ENCODE measurements at regions not wholly inside any gene's neighbourhood (a gene's known extent, or its start where the extent isn't known, plus 50 kb on each side); places are given as distances from the start of the nearest gene placed in this dataset.

DNA sequence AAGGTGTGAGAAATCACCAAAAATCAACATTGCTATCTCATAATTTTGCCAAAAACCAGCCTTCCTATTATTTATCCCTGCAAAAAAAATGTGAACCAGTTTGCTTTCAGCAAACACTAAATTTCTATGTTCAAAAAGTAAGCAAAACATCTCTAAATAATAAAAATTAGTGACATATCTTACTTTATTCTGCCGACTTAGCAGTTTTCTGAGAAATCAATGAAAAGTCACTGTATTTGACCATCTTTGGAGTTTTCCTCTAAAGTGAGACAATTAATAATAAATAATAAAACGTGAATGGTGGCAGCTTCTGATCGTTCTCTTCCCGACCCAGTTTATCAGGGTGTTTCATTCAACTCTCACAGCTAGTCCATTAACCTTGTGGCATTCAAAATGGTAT is 158.6 kb upstream of the TARS1 start:
- TF ChIP-seq POLR2AphosphoS5 (IDR thresholded peaks at IDR 0.05; ENCODE audit: low read depth) (no peak), JUNB (IDR thresholded peaks at IDR 0.05; ENCODE audit: unreplicated experiment) (no peak), EZH2phosphoT487 (IDR thresholded peaks at IDR 0.05; ENCODE audit: unreplicated experiment) (no peak)
- TF ChIP-seq, protein P1, sequence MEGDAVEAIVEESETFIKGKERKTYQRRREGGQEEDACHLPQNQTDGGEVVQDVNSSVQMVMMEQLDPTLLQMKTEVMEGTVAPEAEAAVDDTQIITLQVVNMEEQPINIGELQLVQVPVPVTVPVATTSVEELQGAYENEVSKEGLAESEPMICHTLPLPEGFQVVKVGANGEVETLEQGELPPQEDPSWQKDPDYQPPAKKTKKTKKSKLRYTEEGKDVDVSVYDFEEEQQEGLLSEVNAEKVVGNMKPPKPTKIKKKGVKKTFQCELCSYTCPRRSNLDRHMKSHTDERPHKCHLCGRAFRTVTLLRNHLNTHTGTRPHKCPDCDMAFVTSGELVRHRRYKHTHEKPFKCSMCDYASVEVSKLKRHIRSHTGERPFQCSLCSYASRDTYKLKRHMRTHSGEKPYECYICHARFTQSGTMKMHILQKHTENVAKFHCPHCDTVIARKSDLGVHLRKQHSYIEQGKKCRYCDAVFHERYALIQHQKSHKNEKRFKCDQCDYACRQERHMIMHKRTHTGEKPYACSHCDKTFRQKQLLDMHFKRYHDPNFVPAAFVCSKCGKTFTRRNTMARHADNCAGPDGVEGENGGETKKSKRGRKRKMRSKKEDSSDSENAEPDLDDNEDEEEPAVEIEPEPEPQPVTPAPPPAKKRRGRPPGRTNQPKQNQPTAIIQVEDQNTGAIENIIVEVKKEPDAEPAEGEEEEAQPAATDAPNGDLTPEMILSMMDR (conservative IDR thresholded peaks at IDR 0.05; ENCODE audit: low read depth in 2 of 2) = no peak

Measured in GM23338 (cell line).